C4-2B (cell line): ENCODE measurements at regions not wholly inside any gene's neighbourhood (a gene's known extent, or its start where the extent isn't known, plus 50 kb on each side); places are given as distances from the start of the nearest gene placed in this dataset.

ENCODE experiments used
- H3K27ac ChIP-seq: fragments of 450-650 bp; 2 replicates; pipeline ENCODE4 v1.5.1; 2017
- CTCF ChIP-seq: fragments of 450-650 bp; conservative IDR thresholded peaks from 2 replicates; pipeline ENCODE4 v1.5.1; 2017; ENCODE audit warnings: mild to moderate bottlenecking
- ZFX ChIP-seq: fragments of 450-650 bp; IDR thresholded peaks from 2 replicates; pipeline ENCODE4 v1.6.1; 2017

- no peak overlapping the region for H3K27ac ChIP-seq
- TF ChIP-seq CTCF (no peak), ZFX (no peak)
Measured at GRCh38 chr1:56385314-56385713, 194.0 kb downstream of the PLPP3 start.

- no peak for TF ChIP-seq CTCF
- TF ChIP-seq ZFX = no peak
- no peak overlapping the region for H3K27ac ChIP-seq
Measured at GRCh38 chr1:56382929-56383328, 196.4 kb downstream of the PLPP3 start.

- H3K27ac ChIP-seq = no peak overlapping the region
- no peak for TF ChIP-seq ZFX
- TF ChIP-seq CTCF = no peak
Measured at GRCh38 chr1:56380531-56380930, 198.8 kb downstream of the PLPP3 start.

DNA sequence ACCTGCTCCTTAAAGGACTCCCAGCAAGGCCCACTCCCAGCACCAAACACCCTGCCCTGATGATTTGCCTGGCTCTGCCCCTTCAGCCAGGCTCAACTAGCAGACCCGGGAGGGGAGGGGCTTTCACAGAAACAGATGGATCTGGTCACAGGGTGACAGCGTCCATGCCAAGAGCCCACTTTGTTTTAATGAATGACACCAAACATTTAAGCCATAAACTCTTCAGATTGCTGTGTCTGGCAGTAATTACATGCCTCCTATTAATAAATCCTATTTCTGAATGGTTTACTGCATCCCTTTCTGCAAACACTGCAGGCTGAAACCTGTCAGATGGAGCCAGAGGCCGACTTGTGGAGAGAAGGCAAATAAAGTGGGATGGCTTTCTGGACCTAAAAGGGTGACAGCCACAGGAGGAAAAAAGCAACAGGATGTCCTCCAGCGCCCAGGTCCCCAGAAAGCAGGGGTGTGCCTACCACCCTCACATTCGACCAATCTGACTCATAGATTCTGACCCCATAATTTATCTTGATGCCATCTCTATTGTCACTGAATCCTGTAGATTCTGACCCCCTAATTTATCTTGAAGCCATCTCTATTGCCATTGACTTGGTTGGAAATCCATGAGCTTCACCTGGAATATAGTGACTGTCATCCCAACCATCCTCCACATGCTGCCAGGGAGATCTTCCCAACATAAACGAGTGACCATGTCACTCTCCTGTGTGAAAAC, 200.9 kb downstream of the PLPP3 start:
- TF ChIP-seq ZFX (no peak), CTCF (no peak)
- no peak overlapping the region for H3K27ac ChIP-seq

DNA sequence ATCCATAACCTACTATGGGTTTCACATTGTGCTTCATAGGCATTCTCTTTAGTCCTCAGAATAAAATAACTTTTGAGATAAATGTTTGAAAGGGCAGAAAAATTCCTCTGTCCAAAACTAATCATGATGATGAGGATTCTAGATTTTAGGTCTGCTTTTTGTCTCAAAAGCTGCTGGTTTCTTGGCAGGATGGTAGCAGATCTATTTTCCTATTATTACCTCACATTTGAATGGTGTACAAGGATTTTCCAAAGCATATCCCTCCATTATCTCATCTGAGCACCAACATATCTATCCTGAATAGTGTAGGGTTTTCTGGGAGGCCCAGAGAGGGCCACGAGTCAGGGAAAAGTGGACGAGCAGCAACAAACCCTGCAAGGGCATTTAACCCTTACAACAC, 201.9 kb downstream of the PLPP3 start:
- no peak overlapping the region for H3K27ac ChIP-seq
- no peak for TF ChIP-seq CTCF
- no peak for TF ChIP-seq ZFX

DNA sequence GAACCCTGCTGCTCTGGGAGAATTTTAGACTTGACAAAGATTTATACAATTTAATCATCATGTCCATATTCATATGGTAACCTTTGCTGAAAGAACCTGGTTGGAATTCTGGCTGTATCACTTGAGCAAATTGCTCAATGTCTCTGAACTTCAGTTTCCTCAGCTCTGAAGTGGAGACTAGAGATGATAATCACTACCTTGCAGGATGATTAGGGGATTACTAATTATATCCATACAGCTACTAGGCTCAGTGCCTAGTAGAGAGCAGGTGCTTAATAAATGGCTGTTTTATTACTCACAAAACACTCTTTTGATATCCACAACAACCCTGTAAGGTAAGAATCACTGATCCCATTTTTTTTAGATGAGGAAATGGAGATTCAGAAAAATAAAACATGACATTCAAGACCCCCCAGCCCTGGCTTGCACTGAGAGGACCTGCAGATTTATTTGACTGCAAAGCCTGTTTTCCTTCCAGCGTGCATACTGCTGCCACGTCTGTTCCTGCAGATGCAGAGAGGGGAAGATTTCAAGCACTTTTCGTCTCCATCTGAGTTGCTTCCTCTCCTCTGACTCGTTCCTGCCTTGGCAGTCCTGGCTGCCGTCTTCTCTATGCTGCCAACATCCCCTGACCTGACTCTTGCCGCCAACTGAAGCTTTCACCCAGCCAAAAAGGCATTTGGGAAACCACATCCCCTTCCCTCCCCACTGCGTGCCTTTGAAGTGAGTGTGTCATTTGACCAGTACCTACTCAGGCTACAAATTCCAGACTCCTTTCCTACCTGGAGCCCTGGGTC, 203.0 kb downstream of the PLPP3 start:
- TF ChIP-seq CTCF = no peak
- TF ChIP-seq ZFX = no peak
- H3K27ac ChIP-seq = no peak overlapping the region

DNA sequence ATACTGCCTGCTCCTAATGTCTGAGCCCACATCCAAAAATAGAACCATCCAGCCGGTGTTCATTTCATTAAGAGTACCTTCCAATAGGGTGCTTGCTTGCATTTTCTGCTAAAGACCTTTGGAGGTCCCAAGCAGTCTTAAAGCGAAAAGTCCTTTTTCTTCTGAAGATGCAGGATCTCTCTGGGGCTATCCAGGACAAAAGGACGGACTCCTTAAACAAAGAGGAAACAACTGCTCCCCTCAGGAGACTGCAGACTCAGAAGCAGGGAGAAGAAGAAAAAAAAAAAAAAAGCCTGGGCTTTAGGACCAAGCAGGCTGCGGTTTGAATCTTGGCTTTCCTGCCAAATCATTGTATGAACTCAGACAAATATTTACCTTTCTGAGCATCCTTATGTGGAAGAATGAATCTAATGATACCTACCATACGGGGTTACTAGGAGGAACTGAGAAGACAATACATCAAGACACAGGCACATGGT, 204.0 kb downstream of the PLPP3 start:
- H3K27ac ChIP-seq = no peak overlapping the region
- no peak for TF ChIP-seq ZFX
- no peak for TF ChIP-seq CTCF
